HL-60 (cell line): ENCODE measurements at regions not wholly inside any gene's neighbourhood (a gene's known extent, or its start where the extent isn't known, plus 50 kb on each side); places are given as distances from the start of the nearest gene placed in this dataset.

Experiments
- CTCF ChIP-seq: IDR thresholded peaks from one replicate; pipeline ENCODE4 v1.5.1; 2011; ENCODE audit warnings: low read length, control low read depth, inconsistent platforms; ENCODE audit not compliant: insufficient read depth
- POLR2AphosphoS5 ChIP-seq: IDR thresholded peaks from 2 replicates; pipeline ENCODE4 v1.6.1; 2012; ENCODE audit warnings: low read depth
- REST ChIP-seq: IDR thresholded peaks from 2 replicates; pipeline ENCODE4 v1.6.1; 2012; ENCODE audit warnings: low read depth; ENCODE audit not compliant: insufficient replicate concordance
- SPI1 ChIP-seq: IDR thresholded peaks from 2 replicates; pipeline ENCODE4 v1.6.1; 2012; ENCODE audit warnings: low read depth, mild to moderate bottlenecking, borderline replicate concordance

- TF ChIP-seq CTCF (no peak), REST (no peak), POLR2AphosphoS5 (no peak), SPI1 (no peak)
Measured at GRCh38 chr13:73911361-73911760, 222.8 kb downstream of the KLF12 start.
